IMR-90 (cell line): ENCODE measurements at regions not wholly inside any gene's neighbourhood (a gene's known extent, or its start where the extent isn't known, plus 50 kb on each side); places are given as distances from the start of the nearest gene placed in this dataset.

Experiments used
- ATAC-seq: fragments of 200-7000 bp; cut with Tn5 transposase; 2 replicates; pipeline ENCODE4 v1.9.1; 2020; ENCODE audit warnings: low read depth, mild to moderate bottlenecking, moderate library complexity
- BruUV-seq: library from RNA; stranded (reverse); fragments of 400-500 nt; replicated peaks from 2 replicates; lab custom pipeline; 2021; lab: Mats Ljungman, UMichigan
- CTCF ChIA-PET: fragments of 300-600 bp; formaldehyde crosslinking; extraction: SDS; loops from one replicate; lab custom pipeline; 2021; ENCODE audit warnings: antibody characterized with exemption; lab: Yijun Ruan, JAX
- POLR2A ChIA-PET: fragments of 300-600 bp; sonication (Branson Sonifier 250); formaldehyde crosslinking; loops from one replicate; lab custom pipeline; 2022; ENCODE audit warnings: antibody characterized with exemption; ENCODE audit not compliant: unreplicated experiment; lab: Charles Lee
- DNase-seq: peaks from one replicate; pipeline ENCODE4 v3.0.0; 2013
- H2AFZ ChIP-seq: replicated peaks from 2 replicates; pipeline ENCODE3; 2013; ENCODE audit warnings: low read length, mild to moderate bottlenecking; ENCODE audit not compliant: poor library complexity
- H2AK5ac ChIP-seq: 2 replicates; pipeline ENCODE4 v1.6.1; 2013; ENCODE audit warnings: low read depth, low read length, inconsistent platforms
- H2AK9ac ChIP-seq: replicated peaks from 2 replicates; pipeline ENCODE3; 2013; ENCODE audit warnings: mild to moderate bottlenecking, low read depth, low read length, moderate library complexity; ENCODE audit not compliant: poor library complexity
- H2BK120ac ChIP-seq: 2 replicates; pipeline ENCODE4 v1.6.1; 2013; ENCODE audit warnings: low read depth, low read length, inconsistent platforms
- H2BK15ac ChIP-seq: 3 replicates; pipeline ENCODE4 v1.6.1; 2013; ENCODE audit warnings: low read depth, low read length, inconsistent platforms
- H2BK20ac ChIP-seq: 2 replicates; pipeline ENCODE4 v1.6.1; 2013; ENCODE audit warnings: low read depth, mild to moderate bottlenecking, inconsistent platforms, low read length, moderate library complexity
- H2BK5ac ChIP-seq: 2 replicates; pipeline ENCODE4 v1.6.1; 2013; ENCODE audit warnings: mild to moderate bottlenecking, low read depth, low read length, inconsistent platforms; ENCODE audit not compliant: poor library complexity, severe bottlenecking
- H3K14ac ChIP-seq: replicated peaks from 2 replicates; pipeline ENCODE4 v1.6.1; 2013; ENCODE audit warnings: low read depth, low read length, inconsistent platforms
- H3K18ac ChIP-seq: 2 replicates; pipeline ENCODE4 v1.6.1; 2013; ENCODE audit warnings: low read depth, low read length, control low read depth
- H3K23ac ChIP-seq: 2 replicates; pipeline ENCODE4 v1.6.1; 2013; ENCODE audit warnings: low read depth, low read length, inconsistent platforms
- H3K27ac ChIP-seq: 2 replicates; pipeline ENCODE4 v1.5.1; 2013; ENCODE audit warnings: mild to moderate bottlenecking, control low read depth, low read length; ENCODE audit not compliant: insufficient read depth
- H3K27me3 ChIP-seq: 2 replicates; pipeline ENCODE4 v1.6.1; 2013; ENCODE audit warnings: low read length; ENCODE audit not compliant: control insufficient read depth, insufficient read depth
- H3K36me3 ChIP-seq: 2 replicates; pipeline ENCODE4 v1.6.1; 2013; ENCODE audit warnings: low read length, mixed read lengths; ENCODE audit not compliant: control insufficient read depth, insufficient read depth
- H3K4ac ChIP-seq: 2 replicates; pipeline ENCODE4 v1.6.1; 2013; ENCODE audit warnings: low read depth, low read length, inconsistent platforms
- H3K4me1 ChIP-seq: 2 replicates; pipeline ENCODE4 v1.6.1; 2013; ENCODE audit warnings: low read length, mixed read lengths; ENCODE audit not compliant: control insufficient read depth, insufficient read depth
- H3K4me2 ChIP-seq: 2 replicates; pipeline ENCODE4 v1.6.1; 2013; ENCODE audit warnings: low read depth, mild to moderate bottlenecking, control low read depth, low read length, moderate library complexity
- H3K4me3 ChIP-seq: 2 replicates; pipeline ENCODE4 v1.5.1; 2013; ENCODE audit warnings: low read depth, mild to moderate bottlenecking, control low read depth, low read length, moderate library complexity; ENCODE audit not compliant: insufficient read depth
- H3K56ac ChIP-seq: 2 replicates; pipeline ENCODE4 v1.6.1; 2013; ENCODE audit warnings: low read length, inconsistent platforms; ENCODE audit not compliant: insufficient read depth; ENCODE audit errors: extremely low read depth
- H3K79me1 ChIP-seq, 2 experiments: 2 replicates each; pipeline ENCODE4 v1.6.1; 2013; ENCODE audit warnings: low read length in 2 of 2, inconsistent platforms in 1 of 2, low read depth in 1 of 2
- H3K9ac ChIP-seq: 2 replicates; pipeline ENCODE4 v1.6.1; 2013; ENCODE audit warnings: low read depth, low read length, control low read depth
- H3K9me1 ChIP-seq: 2 replicates; pipeline ENCODE4 v1.6.1; 2013; ENCODE audit warnings: low read length, inconsistent platforms; ENCODE audit not compliant: insufficient read depth
- H3K9me3 ChIP-seq: 2 replicates; pipeline ENCODE4 v1.6.1; 2013; ENCODE audit warnings: low read length; ENCODE audit not compliant: control insufficient read depth, insufficient read depth
- H4K20me1 ChIP-seq: 2 replicates; pipeline ENCODE4 v1.6.1; 2013; ENCODE audit warnings: low read length, inconsistent platforms; ENCODE audit not compliant: insufficient read depth
- H4K5ac ChIP-seq: 2 replicates; pipeline ENCODE4 v1.6.1; 2013; ENCODE audit warnings: mild to moderate bottlenecking, low read depth, low read length, control low read depth
- H4K8ac ChIP-seq, 2 experiments: 2 replicates each; pipeline ENCODE4 v1.6.1; 2013; ENCODE audit warnings: low read depth in 2 of 2, low read length in 2 of 2, control low read depth in 1 of 2, inconsistent platforms in 1 of 2
- H4K91ac ChIP-seq: 2 replicates; pipeline ENCODE4 v1.6.1; 2013; ENCODE audit warnings: low read depth, low read length, inconsistent platforms; ENCODE audit not compliant: insufficient read depth
- CEBPB ChIP-seq: IDR thresholded peaks from 2 replicates; pipeline ENCODE4 v1.6.1; 2012; ENCODE audit warnings: low read depth, low read length, improper control_type of control experiment
- CHD1 ChIP-seq: IDR thresholded peaks from 2 replicates; pipeline ENCODE4 v1.6.1; 2012; ENCODE audit warnings: low read depth, low read length, improper control_type of control experiment
- ELK1 ChIP-seq: fragments of 150-350 bp; IDR thresholded peaks from 2 replicates; pipeline ENCODE4 v1.6.1; 2016; ENCODE audit warnings: low read depth, mild to moderate bottlenecking, low read length, moderate library complexity, borderline replicate concordance
- FOS ChIP-seq: fragments of 150-350 bp; IDR thresholded peaks from 2 replicates; pipeline ENCODE4 v1.6.1; 2016; ENCODE audit warnings: low read depth, low read length
- MAFK ChIP-seq: IDR thresholded peaks from 2 replicates; pipeline ENCODE4 v1.6.1; 2012; ENCODE audit warnings: low read depth, low read length, improper control_type of control experiment
- MXI1 ChIP-seq: IDR thresholded peaks from 2 replicates; pipeline ENCODE4 v1.6.1; 2012; ENCODE audit warnings: low read depth, mild to moderate bottlenecking, low read length, moderate library complexity, borderline replicate concordance
- NFE2L2 ChIP-seq: fragments of 150-350 bp; IDR thresholded peaks from 2 replicates; pipeline ENCODE4 v1.6.1; 2016; ENCODE audit warnings: low read depth, mild to moderate bottlenecking, low read length
- POLR2A ChIP-seq: IDR thresholded peaks from 2 replicates; pipeline ENCODE4 v1.6.1; 2012; ENCODE audit warnings: mild to moderate bottlenecking, low read depth, low read length
- RAD21 ChIP-seq: IDR thresholded peaks from 2 replicates; pipeline ENCODE4 v1.6.1; 2012; ENCODE audit warnings: low read length, improper control_type of control experiment
- RFX5 ChIP-seq: IDR thresholded peaks from 2 replicates; pipeline ENCODE4 v1.8.0; 2012; ENCODE audit warnings: low read depth, mild to moderate bottlenecking, low read length, moderate library complexity
- WGBS, 2 experiments: methylation state at CpG; one replicate each; pipeline versions ENCODE4 v1.1.5 to v1.1.7; 2013; ENCODE audit warnings: missing lambda C conversion rate in 2 of 2; ENCODE audit not compliant: insufficient read length in 1 of 2; ENCODE audit errors: extremely low coverage in 2 of 2; 5-methylcytosine and 5-hydroxymethylcytosine counted together
- dilution Hi-C: fragments of 300-500 bp; cut with HindIII; formaldehyde crosslinking; loops from one replicate; pipeline ENCODE4 v1.14.3; 2018; ENCODE audit warnings: low sequenced_read_pairs; ENCODE audit not compliant: unreplicated experiment
- in situ Hi-C: fragments of 300-500 bp; cut with MboI; formaldehyde crosslinking; loops from 3 replicates; pipeline ENCODE4 v1.14.3; 2019; ENCODE audit warnings: low sequenced_read_pairs, inconsistent platforms, mixed read lengths
- intact Hi-C: fragments of 100-400 bp; cut with micrococcal nuclease; formaldehyde crosslinking; loops from 2 replicates; pipeline ENCODE4 v1.10.0; 2022

- peak overlapping the region; percentile 84 for H2BK20ac ChIP-seq
- no peak overlapping the region for H3K9ac ChIP-seq
- intact Hi-C loops (no loop called here), dilution Hi-C loops (no loop called here), in situ Hi-C loops (no loop called here)
- ChIA-PET CTCF (no interaction called here), POLR2A (no interaction called here)
- H3K79me1 ChIP-seq, result peaks cover 0 to 16% of the 10 kb centered on the region in 2 experiments; a peak in 1 of 4 replicates
- no peak overlapping the region for H3K4me3 ChIP-seq
- peaks cover 38% of the 10 kb centered on the region for H3K4me1 ChIP-seq
- DNase-seq, result no peak
- ATAC-seq, result no peak
- no peaks in the 10 kb centered on the region for H3K36me3 ChIP-seq
- H3K4ac ChIP-seq, result peak overlapping the region; percentile 94
- peak overlapping the region; percentile 83 for H4K5ac ChIP-seq
- H4K20me1 ChIP-seq, result no peaks in the 10 kb centered on the region
- no peaks in the 10 kb centered on the region for H3K27me3 ChIP-seq
- BruUV-seq, result no TSS peak
- H3K56ac ChIP-seq, result 0 out of 2 replicates have a peak overlapping the region, but pooled peaks have one; percentile 18
- peak overlapping the region; percentile 95 for H2AK5ac ChIP-seq
- peak overlapping the region; percentile 66; the same call in 1 of the 2 replicates for H3K18ac ChIP-seq
- H3K9me3 ChIP-seq, result no peaks in the 10 kb centered on the region
- no peak overlapping the region for H2AFZ ChIP-seq
- H2AK9ac ChIP-seq, result no peak overlapping the region
- peak overlapping the region; percentile 10; the same call in 1 of the 2 replicates for H3K27ac ChIP-seq
- H4K8ac ChIP-seq, result peak overlapping the region; percentile 37 to 77; a peak in 3 of 4 replicates
- H3K4me2 ChIP-seq, result no peak overlapping the region
- peaks cover 23% of the 10 kb centered on the region for H3K9me1 ChIP-seq
- H4K91ac ChIP-seq, result peak overlapping the region; percentile 86
- no peak for TF ChIP-seq MAFK
- TF ChIP-seq MXI1, result no peak
- no peak for TF ChIP-seq POLR2A
- TF ChIP-seq RAD21, result no peak
- TF ChIP-seq CEBPB, result no peak
- TF ChIP-seq NFE2L2, result no peak
- TF ChIP-seq FOS, result no peak
- no peak for TF ChIP-seq ELK1
- no peak for TF ChIP-seq RFX5
- no peak for TF ChIP-seq CHD1
- H2BK5ac ChIP-seq, result peak overlapping the region; percentile 91
- no CpG with 5 or more reads among the region's 10 CpGs for WGBS, 2 experiments
- peak overlapping the region; percentile 13; the same call in 1 of the 2 replicates for H3K23ac ChIP-seq
- H3K14ac ChIP-seq, result peak overlapping the region; percentile 62
- peak overlapping the region; percentile 96 for H2BK120ac ChIP-seq
- H2BK15ac ChIP-seq, result peak overlapping the region; percentile 79; the same call in 2 of the 3 replicates
These were observed 142.9 kb downstream of the TOMM20 start for GRCh38 chr1:234985516-234986294.
